Dermis blood vessel endothelial cell (primary cell): ENCODE measurements at regions not wholly inside any gene's neighbourhood (a gene's known extent, or its start where the extent isn't known, plus 50 kb on each side); places are given as distances from the start of the nearest gene placed in this dataset.
"Not testable (repeated sequence)": the region's sequence is repeated elsewhere in the genome, so short reads cannot be mapped to it uniquely, and the experiment has no call there.

Experiments used
- DNase-seq: peaks from one replicate; pipeline ENCODE4 v3.0.0; 2010

DNA sequence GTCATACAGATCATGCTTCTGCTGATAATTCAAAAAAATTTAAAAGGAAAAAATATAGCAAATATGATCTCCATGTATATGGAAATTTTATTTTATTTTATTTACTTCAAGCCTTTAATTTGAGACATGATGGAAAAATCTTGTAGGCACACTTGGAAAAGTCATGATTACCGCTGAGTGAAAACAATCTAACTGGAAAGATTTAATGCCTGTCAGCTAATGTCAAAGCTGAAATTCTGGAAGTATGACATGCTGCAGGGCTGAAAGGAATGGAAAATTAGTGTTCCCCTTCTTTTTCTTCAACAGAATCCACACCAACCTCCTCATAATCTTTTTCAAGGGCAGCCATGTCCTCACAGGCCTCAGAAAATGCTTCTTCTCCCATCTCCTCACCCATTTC lies 58.2 kb downstream of the RPRM start:
- no peak for DNase-seq

GRCh38 chr2:153417077-153417476 lies 61.5 kb downstream of the RPRM start:
- no peak for DNase-seq

GRCh38 chr2:153416071-153416470 lies 62.5 kb downstream of the RPRM start:
- DNase-seq: no peak

GRCh38 chr2:153408710-153409385 lies 69.7 kb downstream of the RPRM start:
- DNase-seq: no peak

DNA sequence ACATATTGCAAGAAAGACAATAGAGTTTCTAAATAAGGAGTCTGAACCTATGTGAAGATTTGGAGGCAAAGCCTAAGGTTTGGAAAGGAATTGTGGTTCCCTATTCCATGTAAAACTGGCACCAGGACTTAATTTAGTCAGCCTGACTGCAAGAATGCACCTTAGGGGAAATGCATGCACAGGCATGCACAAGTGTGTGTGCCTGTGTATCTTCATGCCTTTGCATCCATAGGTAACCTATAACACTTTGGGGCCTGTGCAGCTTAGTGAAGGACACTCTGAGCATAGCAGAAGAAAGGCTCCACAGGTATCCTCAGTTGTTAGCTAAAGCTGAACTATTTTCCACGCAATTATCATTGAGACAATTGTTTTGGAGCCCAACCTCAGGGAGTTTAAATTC lies 73.4 kb downstream of the RPRM start:
- no peak for DNase-seq

DNA sequence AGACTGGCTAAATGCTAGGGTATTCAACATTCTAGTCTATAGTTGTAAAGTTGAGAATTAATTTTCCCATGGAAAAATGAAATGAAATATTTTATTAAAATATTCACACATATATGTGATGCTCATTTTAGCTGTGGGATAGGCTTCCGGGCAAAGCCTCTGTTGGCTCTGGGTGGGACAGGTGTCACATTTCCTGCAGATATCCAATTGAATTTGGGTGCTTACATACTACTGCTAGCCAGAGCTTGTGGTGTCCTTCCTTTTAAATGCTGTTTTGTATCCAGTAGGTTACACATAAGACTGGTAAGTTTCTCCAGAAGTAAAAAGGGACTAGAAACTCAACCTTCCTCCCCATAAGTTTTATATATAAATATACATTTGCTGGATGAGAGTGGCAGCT lies 73.8 kb downstream of the RPRM start:
- no peak for DNase-seq

DNA sequence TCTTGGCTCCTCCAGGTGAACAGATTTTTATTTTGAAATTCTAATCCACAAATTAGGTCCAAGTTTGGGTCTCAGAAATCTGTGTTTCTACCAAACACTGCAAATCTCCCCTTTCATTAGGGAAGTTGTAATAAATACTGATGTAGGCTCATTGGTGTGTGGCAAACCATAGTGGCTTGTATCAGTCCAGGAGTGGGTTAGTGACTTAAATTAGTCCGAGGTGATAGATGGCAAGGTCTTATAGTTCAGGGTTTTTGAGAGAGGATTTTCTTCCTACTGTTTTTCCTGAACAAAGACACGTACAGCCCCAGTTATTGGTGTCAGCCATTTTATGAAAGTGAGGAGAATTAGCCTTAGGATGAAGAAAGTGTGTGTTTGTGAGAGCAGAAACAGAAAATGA lies 74.6 kb downstream of the RPRM start:
- no peak for DNase-seq

DNA sequence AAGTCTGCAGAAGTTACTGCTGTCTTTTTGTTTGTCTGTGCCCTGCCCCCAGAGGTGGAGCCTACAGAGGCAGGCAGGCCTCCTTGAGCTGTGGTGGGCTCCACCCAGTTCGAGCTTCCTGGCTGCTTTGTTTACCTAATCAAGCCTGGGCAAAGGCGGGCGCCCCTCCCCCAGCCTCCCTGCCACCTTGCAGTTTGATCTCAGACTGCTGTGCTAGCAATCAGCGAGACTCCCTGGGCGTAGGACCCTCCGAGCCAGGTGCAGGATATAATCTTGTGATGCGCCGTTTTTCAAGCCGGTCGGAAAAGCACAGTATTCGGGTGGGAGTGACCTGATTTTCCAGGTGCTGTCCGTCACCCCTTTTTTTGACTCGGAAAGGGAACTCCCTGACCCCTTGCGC lies 75.2 kb downstream of the RPRM start:
- DNase-seq: not testable (repeated sequence)

DNA sequence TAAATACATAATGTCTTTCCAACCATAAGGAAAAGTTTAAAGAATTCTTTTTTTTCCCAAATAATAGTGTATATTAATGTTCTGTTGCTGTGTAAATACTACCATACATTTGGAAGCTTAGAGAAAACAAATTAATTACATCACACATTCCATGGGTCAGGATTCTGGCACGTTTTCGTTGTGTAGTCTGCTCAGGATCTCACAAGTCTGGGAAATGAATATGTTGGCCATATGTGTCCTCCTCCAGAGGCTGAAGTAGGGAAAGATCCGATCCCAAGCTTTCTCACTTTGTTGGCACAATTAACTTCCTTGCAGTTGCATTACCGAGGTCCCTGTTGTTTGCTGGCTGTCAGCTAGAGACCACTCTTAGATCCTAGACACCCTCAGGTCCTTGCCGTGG lies 83.9 kb downstream of the RPRM start:
- DNase-seq: no peak

- no peak for DNase-seq
Observed at GRCh38 chr2:153394247-153394646, 84.3 kb downstream of the RPRM start.

- DNase-seq: no peak
Observed at GRCh38 chr2:153393518-153393917, 85.0 kb downstream of the RPRM start.

DNA sequence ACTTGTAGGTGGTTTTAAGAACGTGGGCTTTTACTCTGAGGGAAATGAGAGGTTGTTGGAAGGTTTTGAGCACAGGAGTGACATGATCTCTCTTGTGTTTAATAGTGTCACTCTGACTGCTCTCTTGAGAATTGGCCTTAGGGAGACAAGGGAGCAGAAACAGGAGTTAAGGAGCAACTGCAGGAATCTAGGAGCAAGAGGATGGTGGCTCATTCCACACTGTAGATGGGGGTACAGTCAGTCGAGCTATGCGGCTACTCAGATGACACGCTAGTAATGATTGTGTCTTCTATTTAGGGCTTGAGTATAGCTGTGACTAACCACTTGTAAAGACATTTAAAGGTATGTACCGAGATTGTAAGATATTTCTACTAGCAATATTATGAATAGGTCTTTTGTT lies 87.4 kb downstream of the RPRM start:
- no peak for DNase-seq

DNA sequence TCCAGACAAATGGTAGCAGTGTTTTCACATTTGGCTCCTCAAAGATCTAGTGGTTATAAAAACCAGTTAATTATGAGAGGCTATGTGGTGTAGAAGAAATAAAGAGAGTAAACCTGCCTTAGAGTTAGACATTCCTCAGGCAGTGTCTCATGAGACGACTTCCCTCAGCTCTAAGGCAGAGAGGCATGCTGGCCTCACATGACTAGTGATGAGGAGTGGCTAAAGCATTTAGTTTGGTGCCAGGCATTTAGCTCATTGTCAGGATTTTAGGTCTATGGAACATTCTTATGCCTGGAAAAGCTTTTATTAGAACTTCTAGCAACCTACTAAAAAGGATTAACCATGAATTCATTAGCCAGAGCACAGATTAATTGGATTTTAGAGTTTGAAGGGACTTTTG lies 90.3 kb downstream of the RPRM start:
- DNase-seq: no peak

DNA sequence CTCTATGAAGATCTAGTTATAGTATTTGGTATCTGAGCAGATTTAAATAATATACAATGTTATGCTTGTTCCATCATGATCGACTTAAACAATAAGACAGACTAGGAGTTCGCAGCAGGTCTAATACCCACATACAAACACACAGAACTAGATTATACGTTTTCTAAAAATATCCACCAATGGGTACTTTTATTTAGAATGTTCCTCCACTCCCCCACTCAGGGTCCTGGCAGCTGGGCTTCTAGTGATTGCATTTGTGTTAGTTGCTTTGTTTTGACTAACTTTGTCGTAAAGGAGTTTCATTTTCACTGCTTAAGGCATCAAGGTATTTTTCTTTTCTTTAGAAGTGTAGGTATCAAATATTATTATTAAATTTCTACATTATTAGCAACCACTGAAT lies 91.4 kb downstream of the RPRM start:
- DNase-seq: no peak

GRCh38 chr2:153386481-153386897 lies 92.1 kb downstream of the RPRM start:
- DNase-seq: no peak

- no peak for DNase-seq
Observed at GRCh38 chr2:153373510-153374279, 104.9 kb downstream of the RPRM start.

DNA sequence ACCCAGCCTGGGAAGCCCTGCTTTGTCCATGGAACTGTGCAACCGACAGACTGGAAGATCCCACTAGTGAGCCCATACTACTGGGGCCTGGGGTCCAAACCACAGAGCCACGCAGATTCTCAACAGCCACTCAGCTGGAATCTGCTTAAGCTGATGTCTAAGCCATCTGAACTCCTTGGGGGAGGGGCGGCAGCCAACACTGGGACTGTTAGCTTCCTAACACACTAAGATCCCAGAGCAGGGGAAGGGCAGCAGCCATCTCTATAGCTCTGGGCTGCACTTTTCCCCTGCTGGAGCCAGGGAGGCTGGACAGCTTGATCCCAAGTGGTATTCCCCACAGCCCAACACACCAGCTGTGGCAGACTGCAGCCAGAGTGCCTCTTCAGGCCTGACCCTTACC lies 118.3 kb downstream of the RPRM start:
- no peak for DNase-seq

- no peak for DNase-seq
Observed at GRCh38 chr2:153354377-153354776, 124.2 kb downstream of the RPRM start.

DNA sequence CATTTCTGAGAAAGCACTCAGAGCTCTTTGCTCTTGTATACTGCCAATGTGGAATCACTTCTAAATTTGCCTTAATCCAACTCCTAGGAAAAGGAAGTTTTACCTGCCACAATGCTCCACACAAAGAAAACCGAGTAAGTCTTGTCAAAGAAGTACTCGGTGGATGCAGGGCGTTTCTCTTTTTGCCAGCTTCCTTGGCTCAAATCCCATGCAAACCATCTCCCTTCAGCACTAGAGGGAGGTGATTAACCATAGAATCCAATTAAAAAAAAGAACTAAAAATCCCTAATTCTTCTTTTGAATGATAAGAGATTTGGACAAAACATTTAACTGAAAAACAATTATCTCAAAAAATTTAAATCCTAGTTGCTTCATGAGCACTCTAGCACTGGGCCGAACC lies 129.0 kb downstream of the RPRM start:
- DNase-seq: no peak

DNA sequence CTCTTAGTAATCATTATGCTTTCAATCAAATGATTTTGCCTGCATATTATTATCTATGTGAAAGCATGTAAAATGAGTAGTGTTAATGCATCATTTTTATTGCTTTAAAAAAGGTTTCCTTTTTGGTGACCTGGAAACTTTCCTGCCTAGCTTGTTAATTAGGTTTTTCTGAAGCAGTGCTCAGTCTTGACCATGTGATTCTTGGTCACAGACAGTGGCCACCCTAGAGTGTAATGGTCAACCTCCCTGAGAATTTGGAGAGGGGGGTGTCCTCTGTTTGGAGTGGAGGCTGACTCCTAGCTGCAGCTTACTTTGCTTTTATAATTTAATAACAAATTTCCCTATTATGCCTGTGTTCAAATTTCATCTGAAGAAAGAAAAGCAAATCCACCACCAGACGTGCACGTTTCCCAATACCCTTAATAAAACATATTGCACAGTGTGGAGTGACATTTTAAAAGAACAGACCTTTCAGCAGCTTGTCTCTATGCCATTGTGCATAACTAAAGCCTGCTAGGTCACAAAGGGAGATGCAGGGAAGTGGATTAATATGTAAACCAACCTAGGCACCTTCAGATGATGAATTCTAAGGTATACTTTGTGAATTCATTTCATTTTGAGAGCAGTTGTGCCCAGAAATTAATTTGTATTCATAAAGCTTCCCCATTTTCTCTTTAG lies 130.6 kb downstream of the RPRM start:
- no peak for DNase-seq

- DNase-seq: no peak
Observed at GRCh38 chr2:153320879-153321278, 157.7 kb downstream of the RPRM start.

DNA sequence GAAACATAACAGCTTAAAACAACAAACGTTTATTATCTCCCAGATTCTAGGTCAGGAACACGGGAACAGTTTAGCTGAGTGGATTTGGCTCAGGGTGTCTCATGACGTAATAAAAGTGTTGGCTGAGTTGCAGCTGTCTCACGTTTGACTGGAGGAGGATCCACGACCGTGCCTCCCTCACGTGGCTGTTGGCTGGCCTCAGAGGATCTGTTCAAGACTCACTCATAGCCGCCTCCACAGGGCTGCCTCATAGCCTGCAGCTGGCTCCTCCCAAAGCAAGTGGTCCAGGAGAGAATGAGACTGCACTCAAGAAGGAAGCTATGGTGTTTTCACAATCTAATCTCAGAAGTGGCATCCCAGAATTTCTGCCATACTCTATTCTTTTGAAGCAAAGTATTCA lies 167.1 kb downstream of the RPRM start:
- DNase-seq: no peak

GRCh38 chr2:153308466-153308865 lies 170.1 kb downstream of the RPRM start:
- no peak for DNase-seq

GRCh38 chr2:153307223-153307622 lies 171.3 kb downstream of the RPRM start:
- no peak for DNase-seq
